ENCODE measurements at regions not wholly inside any gene's neighbourhood (a gene's known extent, or its start where the extent isn't known, plus 50 kb on each side); places are given as distances from the start of the nearest gene placed in this dataset.

GRCh38 chr1:81498471-81499462 lies 302.0 kb upstream of the ADGRL2 start:
- TF ChIP-seq POLR2A (IDR thresholded peaks at IDR 0.05), result no peak
- no peak for TF ChIP-seq CTCF (IDR thresholded peaks at IDR 0.05)
